GM19463 (cell line): ENCODE measurements at regions not wholly inside any gene's neighbourhood (a gene's known extent, or its start where the extent isn't known, plus 50 kb on each side); places are given as distances from the start of the nearest gene placed in this dataset.
"Not testable (repeated sequence)": the region's sequence is repeated elsewhere in the genome, so short reads cannot be mapped to it uniquely, and the experiment has no call there.

ENCODE experiments used
- ATAC-seq: cut with Tn5 transposase; IDR thresholded peaks from one replicate; pipeline ENCODE4 v1.9.1; 2021; ENCODE audit warnings: mild to moderate bottlenecking, moderate library complexity; ENCODE audit not compliant: unreplicated experiment

DNA sequence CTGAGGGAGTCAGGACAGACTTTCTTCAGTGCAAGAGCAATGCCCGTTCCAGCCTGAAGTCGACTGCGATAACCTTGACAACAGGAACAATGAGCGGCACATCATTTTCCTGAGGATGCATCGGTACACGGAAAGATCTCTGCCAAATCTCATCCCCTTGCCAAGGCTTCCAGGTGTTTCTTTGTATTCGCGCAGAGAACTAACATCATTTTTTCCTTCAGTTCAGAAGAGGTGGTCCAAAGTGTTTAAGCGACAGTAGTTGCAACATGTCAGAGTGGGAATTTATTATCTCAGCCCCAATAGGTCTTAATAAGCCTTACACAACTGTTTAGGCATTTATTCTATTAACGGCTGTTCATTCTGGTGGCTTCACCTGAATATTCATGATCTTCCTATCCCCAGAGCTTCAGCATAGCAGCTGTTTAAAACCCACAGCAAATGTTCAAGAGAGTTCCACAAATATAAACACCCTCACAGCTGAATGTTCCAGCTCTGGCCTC is 129.7 kb upstream of the NFIA start:
- no peak for ATAC-seq

DNA sequence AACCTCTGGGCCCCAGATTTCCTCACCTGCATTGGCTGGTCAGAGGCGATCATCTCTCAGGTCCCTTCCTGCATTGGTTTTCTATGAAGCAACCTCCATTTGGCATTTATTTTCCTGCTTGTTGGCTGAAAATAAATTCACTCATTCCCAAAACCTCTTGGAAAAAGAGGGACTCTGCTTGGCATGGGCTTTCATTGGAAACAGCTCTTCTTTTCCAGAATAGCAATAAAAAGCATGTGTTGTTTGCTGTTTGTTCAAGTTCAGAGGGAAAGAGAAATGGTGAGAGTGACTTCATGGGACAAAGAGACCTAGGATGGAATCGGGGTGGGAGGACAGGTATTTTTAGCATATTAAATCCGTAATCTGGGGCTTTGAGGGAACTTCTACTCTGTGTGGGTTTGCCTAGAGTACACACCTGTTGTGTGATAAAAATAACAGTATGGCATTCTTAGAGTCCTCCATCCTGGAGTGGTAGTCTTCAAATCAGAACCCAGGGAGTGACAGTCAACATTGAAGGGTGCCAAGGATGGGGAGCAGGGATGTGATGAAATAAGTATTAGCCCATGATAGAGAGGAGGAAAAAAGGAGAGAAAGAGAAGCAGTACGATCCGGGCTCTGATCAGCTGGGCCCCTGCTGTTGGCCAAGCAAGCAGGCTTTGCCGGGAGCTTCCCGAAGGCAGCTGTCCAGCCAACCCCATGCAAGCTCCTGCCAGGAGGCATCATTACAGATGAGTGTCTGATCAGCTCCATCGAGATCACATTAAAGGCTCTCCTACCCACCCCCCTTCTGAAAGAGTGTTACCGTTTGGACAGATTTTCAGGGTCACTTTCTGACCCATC is 131.9 kb upstream of the NFIA start:
- ATAC-seq, result no peak

DNA sequence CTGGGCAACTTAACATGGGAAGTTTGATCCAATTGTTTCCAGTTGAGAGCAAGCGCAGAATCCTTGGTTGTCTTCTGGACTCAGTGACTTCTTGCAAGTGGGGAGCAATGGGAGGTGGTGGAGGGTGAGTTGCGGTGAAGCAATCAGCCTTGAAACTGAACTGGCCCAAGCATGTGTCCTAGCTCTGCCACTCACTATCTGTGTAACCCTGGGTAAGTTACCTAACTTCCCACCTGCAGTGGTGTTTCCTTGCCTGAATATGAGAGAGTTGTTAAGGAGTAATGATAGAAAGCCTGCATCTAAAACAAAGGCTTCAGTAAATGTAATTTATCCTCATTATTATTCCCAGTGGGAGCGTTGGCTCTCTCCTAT is 132.5 kb upstream of the NFIA start:
- no peak for ATAC-seq

DNA sequence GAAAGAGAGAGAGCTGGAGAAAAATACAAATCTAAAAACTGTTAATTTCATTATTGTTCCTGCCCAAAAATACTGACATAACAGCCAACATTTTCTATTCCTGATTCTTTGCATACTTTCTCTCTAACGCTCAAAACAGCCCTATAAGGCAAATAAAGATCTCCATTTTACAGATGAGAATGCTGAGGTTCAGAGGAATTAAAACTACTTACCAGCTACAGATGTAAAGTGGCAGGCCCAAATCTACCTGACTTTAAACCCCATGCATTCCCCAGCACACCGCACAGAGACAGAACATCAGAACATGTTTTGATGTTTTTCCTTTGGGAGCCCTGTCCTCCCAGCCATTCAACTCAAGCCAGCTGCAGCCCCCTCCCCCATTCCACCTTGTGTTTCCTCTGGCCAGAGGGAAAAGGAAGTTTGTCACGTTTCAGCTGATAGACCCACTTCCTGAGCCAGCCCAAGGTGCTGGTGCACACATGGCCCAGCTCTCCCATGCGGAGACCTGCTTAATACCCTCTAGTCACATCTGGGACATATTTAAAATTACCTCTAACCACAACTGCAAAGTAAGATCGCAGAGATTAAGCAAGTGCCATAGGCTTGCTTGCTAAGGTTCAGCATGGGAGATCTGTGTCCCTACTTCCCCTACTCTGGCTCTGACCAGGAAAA is 133.1 kb upstream of the NFIA start:
- no peak for ATAC-seq

DNA sequence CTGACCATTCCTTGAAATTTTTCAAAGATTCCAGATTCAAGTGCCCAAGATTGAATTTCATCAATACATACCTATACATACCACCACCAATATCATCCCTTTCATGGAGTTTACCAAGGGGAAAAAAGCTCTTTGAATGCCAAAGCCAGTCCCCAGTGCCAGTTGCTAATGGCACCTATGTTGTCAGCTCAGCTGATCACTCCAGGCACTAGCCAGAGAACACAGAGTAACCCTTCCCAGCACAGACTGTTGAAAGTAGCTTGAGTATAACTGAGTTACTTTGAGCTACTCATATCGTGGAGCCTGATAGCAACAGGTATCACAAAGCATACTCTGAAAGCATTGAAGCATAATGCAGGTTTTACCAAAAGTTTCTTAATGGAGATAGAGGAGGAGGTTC is 133.9 kb upstream of the NFIA start:
- ATAC-seq, result no peak

DNA sequence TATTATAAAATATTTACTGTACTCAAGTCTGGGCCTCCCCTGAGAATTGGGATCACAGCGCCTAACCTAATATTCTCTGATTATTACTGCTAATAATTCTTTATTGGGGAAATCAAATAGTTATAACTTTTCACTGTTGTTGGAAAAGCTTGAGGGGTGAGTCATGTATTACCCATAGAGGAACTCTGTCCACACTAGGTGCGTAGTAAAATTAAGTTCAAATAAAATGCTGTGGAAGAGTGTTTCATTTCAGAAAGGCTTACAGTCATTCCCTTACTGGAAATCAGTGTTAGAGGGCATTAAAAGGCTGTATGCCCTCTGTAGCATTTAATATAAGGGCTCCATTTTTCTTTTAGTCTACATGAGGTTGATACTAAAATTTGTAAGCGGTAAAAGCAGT is 135.0 kb upstream of the NFIA start:
- ATAC-seq, result no peak

DNA sequence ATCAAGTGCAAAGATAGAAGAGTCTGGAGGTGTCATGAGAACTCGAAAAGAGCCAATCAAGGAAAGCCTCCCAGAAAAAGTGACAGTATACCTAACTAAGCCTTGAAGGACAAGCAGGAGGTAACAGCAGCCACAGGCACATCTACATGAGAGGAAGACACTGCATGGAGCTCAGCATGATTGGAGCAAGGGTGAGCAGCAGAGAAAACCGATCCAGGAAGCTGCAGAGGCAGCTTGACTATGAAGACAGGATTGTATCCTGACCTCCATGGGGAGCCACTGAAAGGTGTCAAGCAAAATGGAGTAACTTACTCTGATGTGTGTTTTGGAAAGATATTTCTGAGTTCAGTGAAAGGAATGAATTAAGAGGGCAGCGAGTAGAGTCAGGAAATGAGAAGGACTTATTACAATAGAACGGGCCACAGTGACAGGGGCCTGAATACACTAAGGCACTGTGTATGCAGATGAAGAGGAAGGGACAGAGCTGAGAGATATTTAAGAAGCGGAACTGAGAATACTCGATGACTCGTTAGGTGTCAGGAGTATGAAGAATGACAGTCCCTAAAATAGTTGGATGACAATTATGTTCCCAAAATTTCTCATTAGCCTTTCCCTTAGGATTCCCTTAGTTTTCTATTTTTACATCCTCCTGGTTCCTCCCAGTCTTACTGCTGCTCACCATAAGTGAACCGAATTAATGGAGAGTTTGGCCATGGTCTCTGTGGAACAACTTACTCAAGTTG is 139.3 kb upstream of the NFIA start:
- peak; percentile 70 for ATAC-seq

DNA sequence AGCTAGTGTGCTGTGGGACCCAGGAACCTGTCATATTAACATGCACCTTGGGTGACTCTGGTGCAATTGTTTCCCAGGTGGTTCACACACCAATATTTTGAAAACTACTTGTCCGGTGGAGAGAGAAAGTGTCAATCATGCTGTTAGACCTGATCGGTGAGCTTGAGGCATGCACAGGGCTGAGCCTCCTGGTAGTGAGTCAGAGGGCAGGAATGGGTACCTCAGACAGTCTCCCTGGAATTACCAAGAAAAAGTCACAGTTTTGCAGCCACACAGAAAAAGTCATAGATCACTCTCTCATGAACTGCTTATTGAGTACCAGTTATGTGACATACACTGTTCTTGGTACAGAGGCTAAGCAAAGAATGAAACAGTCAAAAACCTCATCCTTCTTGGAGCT is 140.1 kb upstream of the NFIA start:
- no peak for ATAC-seq

DNA sequence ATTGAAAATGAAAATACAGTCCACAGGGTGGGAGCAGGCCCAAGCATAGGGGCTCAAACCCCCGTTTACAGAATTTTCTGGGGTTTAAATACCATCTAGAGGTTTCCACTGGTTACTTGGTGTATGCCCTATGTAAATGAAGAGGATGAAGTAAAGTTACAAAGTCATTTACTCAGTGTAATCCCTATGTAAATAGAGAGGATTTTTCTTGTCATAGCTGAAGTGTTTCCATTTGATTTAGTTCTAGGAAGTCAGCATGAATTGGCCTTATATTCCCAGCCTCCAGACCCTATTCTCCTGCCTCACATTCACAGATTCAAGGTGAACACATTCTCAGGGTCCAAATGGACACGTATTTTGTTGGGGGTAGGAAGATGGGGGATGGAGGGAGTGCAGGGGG is 141.7 kb upstream of the NFIA start:
- not testable (repeated sequence) for ATAC-seq

DNA sequence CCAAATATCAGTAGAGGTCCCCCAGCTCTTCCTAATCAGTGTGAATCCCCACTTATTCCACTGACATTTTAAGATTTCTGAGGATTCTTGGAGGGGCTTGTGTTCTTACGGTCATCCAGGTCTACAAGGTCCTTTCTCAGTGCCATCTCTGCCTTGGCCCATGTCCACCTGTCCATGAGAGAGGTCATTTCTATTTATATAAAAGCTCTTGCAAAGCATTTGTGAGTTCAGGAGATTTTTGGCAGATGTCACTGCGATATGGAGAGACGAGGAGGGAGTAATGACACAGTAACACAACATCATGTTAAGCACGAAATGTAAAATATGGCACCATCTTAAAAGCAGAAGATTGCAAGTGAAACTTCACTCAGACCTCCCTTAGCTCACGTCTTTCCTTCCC is 144.6 kb upstream of the NFIA start:
- ATAC-seq, result no peak

DNA sequence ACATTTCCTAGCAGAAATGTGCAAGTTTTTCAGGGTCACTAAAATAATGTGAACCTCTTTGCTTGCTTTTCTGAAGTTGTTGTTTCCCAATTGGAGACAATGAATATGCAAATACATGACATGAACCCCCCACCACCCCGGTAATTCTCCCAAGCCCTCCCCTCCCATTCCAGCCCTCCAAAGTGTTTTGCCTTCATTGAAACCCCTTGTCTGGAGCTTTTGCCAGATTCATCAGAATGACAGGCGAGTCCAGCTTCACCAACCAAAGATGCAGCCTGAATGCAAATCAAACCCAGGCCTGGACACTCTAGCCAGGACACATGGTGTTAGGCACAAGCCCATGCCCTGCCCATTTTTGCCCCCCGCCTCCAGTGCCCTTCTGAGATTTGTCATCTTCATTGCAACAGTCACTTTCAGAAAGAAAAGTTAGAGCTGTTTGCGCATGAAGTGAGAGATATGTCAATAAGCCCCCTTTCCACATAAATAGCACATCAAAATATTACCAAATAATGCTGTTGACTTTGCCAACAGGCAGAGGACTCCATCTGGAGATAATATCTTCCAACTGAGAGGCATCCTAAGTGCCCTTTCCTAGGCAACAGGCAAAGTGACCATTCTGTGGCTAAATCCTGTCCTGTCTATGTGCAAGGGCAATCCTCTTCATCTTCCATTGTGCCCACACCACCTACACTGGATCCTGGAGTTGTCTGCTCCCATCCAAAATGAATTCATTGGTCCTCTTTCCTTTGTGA is 145.6 kb upstream of the NFIA start:
- no peak for ATAC-seq

DNA sequence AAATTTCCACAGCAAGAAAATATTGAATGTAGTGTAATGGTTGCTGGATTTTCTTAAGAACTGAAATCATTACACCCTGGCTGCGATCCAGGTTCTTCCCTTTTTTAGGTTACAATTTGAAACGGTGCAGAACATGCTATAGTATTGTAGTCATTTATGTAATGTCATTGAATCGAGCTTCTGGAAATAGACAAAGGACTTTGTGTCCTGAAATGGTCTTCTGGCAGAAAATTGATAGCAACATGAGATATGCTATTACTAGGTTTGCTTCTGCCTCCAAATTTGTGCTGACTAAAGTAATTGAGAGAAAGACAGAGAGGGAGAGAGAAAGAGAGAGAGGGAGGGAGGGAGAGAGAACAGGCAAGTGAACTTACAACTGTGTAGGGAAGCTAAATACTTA is 146.2 kb upstream of the NFIA start:
- ATAC-seq, result no peak

DNA sequence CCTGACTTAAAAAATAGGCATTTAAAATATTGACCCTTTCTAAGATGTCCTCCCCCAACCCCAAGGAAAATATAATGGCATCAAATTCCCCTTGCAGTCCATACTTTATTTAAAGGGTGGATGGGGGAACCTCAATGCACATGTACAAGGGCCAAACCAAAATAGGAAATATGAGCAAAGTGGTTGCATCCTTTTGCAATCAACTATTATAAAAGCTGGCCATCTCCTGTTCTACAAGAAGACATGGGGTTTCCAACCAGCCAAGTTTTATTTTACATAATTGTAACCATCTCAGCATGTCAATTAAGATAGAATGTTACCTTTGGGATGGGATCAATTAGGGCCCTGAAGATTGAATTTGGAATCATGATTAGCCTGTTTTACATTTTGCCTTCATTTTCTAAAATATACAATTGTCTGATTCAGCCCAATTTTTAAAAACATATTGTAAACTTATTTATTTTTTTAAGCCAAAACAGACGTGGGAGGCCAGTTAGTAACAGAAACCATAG is 146.7 kb upstream of the NFIA start:
- no peak for ATAC-seq

DNA sequence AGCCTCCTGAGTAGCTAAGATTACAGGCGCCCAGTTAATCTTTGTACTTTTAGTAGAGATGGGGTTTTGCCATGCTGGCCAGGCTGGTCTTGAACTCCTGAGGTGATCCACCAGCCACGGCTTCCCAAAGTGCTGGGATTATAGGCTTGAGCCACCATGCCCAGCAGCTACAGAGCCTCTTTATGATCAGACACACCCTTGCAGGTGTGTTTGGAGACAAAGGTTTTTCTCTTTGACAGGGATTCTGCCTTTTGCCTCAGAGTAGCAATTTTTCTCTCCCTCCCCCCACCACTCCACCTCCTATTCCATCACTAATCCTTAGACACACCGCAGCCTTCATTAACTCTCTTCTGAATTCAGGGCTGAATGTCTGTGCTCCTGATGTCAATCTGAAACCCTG is 152.2 kb upstream of the NFIA start:
- no peak for ATAC-seq

DNA sequence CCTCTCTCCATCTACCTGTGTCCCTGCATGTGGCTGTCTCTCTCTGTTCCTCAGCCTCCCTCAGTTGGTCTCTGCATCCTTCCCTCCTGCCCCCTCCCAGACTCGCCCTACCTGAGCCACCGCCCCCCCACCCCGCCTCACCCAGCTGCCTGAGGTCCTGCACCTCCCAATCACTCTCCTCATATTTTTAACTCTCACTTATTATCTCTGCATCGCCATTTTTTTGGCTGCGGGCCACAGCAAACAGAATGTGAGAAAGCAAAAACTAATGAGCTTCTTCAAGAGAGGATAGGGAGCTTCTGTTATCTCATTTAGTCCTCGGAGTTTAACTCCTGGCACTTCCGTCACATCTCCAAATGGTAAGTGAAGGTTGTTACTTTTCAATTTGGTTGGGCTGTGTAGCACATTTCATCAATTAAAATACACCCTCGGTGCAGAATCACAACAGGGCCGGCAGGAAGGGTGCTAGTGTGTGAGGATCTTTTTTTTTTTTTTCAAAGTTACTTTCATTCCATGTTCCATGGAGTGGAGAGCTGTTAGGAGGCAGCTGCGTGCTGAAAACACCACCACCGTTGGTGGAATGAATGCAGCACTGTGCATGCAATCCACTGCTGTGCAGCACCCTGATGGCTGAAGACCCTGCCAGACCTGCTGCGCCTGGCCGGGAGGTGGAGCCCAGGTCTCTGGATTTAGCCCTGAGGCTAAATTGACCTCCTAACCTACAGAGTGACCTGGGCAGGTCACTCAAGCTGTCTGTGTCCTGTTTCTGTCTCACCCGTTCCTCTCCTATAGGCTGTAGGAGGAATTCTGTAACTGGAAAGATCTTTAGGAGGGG is 157.2 kb upstream of the NFIA start:
- no peak for ATAC-seq

DNA sequence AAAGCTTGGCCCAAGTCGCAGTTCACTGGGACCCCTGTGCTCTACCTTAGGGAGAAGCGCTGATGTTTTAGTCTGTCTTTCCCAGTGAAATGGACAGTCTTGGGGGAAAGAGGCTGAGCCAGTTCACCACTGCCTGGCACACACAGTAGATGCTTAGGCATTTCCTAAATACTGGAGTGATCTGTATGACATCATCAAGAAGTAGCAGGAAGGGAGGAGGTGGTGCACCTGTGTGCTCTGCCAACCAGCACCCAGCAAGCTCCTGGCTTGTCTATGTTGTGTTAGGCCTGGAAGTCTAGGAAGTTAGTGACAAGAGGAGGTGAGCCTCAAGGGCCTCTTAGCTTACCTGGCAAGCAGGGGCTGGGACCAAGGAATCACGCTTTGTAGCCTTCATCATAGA is 158.2 kb upstream of the NFIA start:
- no peak for ATAC-seq

DNA sequence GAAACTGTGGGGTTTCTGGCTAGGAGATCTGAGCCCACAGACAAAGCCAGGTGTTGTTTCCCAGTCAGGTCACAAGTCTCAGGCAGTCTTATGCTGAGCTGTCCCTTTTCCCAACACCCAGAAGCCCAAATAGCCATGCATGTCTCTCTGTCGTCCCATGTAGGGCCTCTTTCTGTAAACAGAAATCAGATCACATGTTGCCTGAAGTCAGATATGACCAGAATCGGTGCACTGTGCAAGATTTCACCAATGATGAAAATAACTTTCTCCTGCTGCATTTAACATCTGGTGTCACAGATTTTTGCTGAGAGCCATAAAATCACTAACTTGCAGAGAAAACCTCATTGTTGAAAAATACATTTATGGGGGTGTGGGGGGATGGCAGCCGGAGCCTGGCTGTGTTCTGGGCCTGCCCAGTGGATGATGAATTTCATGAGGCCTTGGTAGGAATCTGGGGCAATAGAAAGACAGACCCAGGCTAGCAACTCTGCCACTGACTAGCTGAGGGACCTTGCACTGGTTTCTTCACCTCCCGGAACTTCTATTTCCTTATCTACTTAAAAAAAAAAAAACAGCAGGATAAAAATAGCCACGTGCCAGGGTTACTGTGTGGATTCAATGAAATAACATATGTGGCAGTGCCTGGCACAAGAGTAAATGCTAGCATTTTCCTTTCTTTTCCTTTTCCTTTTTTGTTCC is 158.8 kb upstream of the NFIA start:
- no peak for ATAC-seq

DNA sequence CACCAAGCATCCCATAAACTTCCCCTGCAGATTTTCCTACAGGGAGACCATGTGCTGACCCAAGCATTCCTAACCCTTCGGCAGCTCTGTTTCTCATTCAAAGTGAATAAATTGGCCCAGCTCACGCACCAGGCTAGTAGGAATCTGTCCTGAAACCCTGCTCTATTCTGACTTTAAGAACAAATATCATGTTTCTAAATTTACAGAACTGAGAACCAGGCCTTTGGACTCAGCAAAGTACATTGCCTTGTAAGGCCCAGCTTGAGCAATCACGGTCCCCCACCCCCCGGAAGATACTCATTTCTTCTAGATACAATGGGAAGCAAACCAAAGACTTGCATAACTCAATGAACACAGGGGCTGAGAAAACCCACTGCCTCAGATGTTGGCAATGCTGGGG is 160.1 kb upstream of the NFIA start:
- ATAC-seq, result no peak

DNA sequence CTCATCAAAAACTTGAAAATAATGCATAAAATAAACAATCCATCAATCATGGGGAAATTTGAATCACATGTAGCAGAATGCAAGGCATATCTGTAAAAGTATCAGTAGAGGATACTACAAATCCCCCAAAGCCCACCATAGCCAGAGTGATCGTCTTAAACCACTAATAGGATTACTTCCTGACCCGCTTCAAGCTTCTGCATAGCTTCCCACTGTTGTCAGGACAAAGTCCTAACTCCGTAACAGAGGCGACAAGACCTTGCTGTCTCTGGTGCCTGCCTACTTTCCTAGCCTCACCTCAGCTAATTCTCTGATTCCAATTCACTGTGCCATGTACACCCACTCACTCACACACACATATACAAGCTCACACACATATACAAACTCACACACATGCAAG is 161.2 kb upstream of the NFIA start:
- ATAC-seq, result no peak
